NOMO-1 treated with dmso at 0.1 percent for 144 hours (cell line): ENCODE measurements at regions not wholly inside any gene's neighbourhood (a gene's known extent, or its start where the extent isn't known, plus 50 kb on each side); places are given as distances from the start of the nearest gene placed in this dataset.
"Not testable (repeated sequence)": the region's sequence is repeated elsewhere in the genome, so short reads cannot be mapped to it uniquely, and the experiment has no call there.

Experiments
- DNase-seq: peaks from one replicate; lab custom pipeline; 2025; ENCODE audit not compliant: unreplicated experiment; lab: John Stamatoyannopoulos, UW

DNA sequence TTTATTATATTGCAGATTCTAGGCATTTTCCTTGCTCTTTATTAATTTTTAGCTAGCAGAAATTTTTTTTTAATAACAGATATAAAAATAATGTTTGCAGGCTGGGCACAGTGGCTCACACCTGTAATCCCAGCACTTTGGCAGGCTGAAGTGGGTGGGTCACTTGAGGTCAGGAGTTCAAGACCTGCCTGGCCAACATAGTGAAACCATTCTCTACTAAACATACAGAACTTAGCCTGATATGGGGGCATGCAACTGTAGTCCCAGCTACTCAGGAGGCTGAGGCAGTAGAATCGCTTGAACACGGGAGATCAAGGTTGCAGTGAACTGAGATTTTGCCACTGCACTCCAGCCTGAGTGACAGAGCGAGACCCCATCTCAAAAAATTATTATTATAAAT lies 304.6 kb upstream of the KCND2 start:
- DNase-seq, result not testable (repeated sequence)

DNA sequence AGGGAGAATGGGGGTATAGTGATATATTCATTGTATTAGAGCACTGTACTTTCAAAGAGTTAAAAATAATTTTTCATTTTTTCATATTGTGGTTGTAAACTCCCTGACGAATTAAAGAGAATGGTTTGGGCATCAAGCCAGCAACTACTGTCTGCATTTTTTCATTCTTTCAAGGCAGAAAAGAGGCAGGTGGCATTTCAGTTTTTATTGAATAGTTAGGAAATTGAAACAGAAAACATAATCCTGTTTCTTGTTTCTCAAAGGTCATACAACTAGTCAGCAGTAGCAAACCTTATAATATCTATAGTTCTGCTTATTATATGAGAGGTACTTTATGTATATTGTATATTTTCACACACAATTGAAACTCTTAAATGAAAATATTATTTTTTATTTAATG lies 303.9 kb upstream of the KCND2 start:
- no peak for DNase-seq

DNA sequence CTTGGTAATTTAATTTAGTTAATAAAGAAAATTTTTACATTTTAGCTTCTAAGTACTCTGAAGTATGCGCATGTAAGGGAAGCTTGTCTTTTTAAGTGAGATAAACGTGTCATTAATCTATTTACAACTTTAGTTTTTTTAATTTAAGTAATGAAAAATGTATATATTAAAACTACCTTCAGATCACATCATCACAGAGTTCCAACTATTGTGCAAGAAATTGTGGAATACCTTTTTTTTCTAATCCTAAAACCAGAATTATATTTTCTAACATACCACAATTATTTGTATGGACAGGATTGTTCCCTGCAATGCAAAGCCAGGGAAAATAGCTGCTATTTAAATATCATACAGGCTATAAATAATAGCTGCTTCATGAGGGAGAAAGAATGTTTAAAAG lies 303.2 kb upstream of the KCND2 start:
- DNase-seq, result no peak

DNA sequence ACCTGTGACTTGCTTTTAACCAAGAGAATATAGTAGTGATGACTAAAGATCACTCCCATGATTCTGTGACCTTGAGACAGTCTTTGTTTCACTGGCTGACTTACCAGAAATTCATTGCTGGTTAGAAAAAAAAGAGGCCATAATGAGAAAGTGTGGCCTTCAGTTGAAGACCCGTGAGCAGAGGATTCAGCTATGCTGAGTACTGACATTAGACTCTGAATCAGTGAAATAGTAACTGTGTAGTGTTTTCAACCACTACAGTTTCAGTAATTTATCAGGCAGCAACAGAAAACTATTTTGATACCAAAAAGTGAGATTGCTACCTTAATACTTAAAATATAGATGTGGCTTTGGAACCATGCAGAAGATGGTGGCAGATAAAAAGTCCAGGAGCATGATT lies 298.0 kb upstream of the KCND2 start:
- no peak for DNase-seq

DNA sequence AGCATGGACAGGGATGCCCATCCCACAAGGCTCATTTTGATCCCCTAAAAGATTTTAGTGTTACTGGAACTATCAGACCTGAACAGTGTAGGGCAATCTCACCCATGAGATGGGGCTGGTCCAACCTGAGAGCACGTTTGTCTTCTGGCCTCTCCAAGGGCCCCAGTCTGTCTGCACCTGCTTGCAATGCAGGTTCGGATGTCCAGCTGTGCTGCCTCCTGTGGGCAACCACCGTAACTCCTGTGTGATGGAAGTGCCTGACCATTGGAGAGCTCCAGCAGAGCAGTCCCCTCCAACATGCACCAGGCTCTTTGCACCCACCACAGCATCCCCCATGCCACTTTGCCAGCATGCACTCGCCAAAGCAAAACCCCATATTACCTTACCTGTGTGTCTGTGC lies 290.1 kb upstream of the KCND2 start:
- no peak for DNase-seq

DNA sequence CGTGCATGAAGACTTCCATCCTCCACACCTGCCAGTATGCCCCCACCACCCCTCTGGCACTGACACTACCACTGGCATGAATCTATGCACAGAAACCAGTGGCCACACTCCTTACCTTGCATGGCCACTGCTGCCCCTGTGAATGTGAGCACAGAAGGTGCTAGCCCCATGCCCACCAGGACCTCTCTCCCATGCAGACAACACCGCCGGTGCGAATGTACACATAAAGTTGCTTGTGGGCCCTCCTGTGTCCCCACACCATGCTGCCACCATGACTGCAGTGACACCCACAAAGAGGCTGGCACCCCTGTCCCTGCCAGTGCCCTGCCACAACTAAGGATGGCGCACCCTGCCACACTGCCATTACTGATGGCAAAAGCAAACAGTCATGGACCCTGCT lies 289.5 kb upstream of the KCND2 start:
- no peak for DNase-seq

DNA sequence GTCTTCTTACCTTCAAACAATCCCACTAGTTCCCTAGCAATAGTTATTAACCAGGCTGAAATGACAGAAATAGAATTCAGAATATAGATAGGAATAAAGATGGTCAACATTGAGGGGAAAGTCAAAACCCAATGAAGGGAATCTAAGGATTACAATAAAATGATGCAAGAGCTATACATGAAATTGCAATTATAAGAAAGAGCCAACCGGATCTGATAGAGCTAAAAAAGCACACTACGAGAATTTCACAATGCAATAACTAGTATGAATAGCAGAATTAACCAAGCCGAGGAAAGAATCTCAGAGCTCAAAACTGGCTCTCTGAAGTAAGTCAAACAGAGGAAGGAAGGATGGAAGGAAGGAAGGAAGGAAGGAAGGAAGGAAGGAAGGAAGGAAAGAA lies 288.7 kb upstream of the KCND2 start:
- no peak for DNase-seq

DNA sequence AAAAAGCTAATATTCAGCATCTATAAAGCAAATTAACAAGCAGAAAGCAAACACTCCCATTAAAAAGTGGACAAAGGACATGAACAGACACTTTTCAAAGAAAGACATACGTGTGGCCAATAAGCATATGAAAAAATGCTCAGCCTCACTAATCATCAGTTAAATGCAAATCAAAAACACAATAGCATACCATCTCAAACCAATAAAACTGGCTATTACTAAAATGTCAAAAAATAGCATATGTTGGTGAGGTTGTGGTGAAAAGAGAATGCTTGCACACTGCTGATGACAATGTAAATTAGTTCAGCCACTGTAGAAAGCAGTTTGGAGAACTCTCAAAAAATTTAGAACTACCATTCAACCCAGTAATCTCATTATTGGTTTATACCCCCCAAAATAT lies 284.6 kb upstream of the KCND2 start:
- no peak for DNase-seq

DNA sequence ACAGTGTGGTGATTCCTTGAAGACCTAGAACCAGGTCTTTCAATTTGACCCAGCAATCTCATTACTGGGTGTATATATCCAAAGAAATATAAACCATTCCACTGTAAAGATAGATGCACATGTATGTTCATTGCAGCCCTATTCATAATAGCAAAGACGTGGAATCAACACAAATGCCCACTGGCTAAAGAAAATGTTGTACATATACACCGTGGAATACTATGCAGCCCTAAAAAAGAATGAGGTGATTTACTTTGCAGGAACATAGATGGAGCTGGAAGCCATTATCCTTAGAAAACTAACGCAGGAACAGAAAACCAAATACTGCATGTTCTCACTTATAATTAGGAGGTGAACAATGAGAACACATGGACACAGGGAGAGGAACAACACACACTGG lies 278.0 kb upstream of the KCND2 start:
- DNase-seq, result no peak

DNA sequence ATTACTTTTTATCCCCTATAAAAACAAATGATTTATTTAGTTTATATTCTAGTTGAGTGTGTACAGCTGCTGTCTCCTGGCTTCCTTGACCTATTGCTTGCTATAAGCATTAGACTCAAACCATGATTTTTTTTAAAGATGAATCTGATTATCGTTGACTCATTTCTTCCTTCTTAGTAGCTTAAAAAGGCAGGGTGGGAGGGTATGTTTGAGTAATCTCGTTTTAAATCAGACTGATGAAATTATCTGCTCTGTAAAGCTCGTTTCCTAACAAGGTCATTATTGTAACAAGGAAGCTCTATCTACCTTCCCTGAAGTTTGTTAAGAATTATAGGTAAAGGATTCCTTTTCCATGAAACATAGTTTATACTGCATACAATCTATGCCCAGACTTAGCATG lies 276.3 kb upstream of the KCND2 start:
- DNase-seq, result no peak

DNA sequence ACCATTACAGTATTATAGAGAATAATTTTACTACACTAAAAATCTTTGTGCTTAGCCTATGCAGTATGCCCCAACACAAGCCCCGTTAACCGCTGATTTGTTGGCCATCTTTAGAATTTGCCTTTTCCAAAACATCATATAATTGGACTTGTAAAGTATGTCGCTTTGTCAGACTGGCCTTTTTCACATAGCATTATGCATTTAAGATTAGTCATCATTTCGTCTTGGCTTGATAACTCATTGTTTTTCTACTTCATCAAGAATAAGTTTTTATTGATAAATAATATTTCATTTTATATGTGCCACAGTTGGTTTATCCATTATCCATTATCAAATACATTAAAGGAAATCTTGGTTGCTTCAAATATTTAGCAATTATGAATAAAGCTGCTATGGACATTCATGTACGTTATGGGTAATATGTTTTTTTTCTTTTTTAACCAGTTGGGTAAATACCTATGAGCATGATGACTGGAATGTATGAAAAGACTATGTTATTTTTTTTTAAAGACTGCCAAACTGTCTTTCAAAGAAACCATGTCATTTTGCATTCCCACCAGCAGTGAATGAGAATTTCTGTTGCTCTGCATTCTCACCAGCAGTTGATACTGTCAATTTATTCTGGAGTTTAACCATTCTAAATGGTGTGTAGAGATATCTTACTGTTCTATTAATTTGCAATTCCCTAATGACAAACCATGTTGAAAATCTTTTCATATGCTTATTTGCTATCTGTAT lies 273.1 kb upstream of the KCND2 start:
- DNase-seq, result no peak

DNA sequence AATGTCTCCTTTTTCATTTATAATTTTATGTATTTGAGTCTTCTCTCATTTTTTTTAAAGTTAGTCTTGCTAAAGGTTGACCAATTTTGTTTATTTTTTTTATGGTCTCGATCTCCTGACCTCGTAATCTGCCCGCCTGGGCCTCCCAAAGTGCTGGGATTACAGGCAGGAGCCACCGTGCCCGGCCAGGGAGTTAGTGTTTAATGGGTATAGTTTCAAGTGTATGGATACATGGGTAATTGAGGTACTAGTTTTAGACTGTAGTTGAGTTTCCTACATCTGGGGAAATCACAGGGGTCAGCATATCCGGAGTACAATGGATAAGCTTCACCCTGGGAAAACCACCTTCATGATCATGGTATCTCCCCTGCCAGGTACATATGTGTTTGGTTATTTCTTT lies 267.3 kb upstream of the KCND2 start:
- no peak for DNase-seq

DNA sequence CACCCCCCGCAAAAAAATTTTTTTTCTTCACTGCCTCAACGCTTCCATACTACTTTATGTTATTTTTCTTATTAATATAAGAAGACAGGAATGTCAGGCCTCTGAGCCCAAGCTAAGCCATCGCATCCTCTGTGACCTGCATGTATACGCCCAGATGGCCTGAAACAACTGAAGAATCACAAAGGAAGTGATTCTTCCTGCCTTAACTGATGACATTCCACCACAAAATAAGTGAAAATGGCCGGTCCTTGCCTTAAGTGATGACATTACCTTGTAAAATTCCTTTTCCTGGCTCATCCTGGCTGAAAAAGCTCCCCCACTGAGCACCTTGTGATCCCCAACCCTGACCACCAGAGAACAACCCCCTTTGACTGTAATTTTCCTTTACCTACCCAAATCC lies 258.7 kb upstream of the KCND2 start:
- DNase-seq, result not testable (repeated sequence)

DNA sequence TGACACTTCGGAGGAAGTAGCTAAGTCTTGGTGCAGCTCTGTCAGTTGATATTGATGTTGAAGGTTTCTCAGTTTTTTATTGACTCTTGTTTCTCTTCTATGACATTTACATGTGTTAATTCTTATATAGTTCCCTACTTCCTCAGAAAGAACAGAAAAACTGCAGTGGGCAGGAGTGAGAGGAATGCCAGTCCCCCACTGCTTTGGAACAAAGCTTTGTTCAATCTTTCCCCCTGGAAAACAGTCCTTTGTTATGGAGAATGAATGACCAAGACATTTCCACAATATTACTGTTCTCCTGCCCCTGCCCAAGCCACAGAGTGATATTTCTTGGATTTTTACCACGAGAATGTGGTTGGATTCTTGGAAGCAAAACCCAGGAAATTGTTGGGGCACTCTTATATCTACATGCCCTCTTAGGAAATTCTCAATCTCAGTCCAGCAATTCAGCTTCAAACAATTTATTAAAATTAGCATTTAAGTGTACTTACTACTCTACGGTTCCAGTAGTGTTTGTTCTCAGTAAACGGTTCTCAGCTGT lies 258.0 kb upstream of the KCND2 start:
- DNase-seq, result no peak

DNA sequence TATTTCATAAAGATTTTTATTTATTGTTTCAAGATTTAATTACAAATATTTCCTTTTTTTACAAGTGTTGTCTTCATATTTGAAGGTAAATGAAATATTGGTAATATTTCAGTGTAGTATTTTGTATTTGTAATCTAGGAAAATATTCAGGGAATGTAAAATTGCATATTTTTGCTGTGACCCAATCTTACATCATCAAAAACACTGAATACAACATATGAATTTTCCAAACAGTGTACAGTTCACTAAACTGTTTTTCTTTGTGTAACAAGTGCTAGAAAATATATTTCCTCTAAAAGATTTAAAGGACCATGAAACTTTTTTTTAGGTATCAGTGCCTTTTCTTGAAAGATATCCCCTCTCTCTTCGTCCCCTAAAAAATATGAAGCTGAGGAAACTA lies 251.9 kb upstream of the KCND2 start:
- no peak for DNase-seq

DNA sequence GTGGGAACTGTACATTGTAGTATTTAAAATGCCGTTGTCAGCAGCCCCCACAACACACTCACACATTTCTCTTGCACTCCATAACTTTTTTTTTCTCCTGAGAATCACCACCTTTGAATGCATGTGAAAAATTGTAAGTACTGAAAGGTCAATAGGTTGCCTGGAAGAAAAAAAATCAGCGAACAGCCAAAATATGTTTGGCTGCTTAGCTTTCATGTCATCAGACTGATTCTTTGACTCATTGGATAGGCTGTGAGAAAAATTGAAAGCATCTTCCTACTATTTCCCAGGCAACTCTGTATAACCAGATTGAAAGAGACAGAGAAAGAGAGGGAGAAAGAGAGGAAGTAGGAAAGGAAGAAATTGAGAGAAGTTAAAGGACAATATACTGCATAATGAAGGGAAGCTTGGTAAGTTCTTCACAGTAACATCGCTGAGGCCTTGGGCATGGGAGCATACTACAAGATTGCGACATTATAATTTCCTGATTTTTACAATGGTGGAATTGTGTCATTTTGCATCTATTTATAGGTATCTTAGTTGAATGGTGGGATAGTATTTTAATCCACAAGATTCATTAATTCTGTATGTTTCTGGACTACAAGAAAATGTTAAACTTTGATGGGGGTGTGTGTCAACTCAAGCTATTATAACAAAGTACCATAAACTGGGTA lies 249.3 kb upstream of the KCND2 start:
- DNase-seq, result no peak

DNA sequence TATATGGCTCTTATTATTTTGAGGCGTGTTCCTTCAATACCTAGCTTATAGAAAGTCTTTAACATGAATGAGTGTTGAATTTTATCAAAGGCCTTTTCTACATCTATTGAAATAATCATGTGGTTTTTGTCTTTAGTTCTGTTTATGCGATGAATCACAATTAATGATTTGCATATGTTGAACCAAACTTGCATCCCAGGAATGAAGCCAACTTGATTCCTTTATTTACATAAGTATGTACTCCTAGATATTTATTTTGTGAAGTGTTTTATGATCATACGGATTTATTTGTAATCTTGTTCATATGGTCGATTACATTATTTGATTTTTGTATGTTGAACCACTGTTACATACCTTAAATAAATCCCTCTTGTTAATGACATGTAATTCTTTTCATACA lies 244.3 kb upstream of the KCND2 start:
- no peak for DNase-seq

DNA sequence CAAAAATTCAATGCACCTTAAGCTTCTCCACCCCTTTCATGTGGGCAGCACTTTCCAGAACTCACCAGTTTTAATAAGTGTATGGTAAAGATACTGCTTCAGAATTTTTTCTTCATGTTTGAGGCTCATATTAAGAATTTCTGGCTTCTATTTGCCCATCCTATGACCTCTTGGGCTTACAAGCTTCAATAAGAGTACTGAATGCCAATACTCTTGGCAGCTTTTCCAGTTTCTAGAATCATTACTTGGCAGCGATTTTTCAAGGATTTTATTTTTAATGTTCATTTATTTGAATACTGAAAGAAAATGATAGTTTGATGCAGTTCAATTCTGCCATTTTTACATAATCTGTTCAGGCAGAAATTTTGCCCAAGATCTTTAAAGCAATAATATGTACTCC lies 242.1 kb upstream of the KCND2 start:
- DNase-seq, result no peak

DNA sequence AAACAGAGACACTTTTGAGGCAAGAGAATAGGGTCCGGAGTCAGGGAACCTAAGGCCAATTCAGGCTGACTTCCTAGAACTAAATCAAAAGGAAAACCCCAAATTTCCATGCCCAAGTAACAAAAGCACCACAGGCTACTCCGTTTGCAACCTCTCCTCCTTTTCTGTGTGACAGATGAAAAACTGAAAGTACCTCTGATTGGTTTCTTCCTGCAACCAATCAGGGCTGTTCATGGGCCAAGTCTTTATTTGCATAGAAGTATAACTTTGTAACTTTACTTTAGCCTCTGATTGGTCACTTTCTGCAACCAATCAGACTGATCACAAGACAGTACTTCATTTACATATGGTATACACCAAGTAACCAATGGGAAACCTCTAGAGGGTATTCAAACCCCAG lies 239.9 kb upstream of the KCND2 start:
- DNase-seq, result no peak

DNA sequence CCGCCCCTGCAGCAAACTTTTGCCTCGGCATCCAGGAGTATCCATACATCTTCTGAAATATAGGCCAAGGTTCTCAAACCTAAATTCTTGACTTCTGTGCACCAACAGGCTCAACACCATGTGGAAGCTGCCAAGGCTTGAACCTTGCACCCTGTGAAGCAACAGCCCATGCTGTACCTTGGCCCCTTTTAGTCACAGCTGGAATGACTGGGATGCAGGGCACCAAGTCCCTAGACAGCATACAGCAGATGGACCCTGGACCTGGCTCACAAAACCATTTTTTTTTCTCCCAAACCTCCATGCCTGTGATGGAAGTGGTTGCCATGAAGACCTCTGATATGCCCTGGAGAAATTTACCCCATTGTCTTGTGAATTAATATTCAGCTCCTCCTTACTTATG lies 233.8 kb upstream of the KCND2 start:
- no peak for DNase-seq

DNA sequence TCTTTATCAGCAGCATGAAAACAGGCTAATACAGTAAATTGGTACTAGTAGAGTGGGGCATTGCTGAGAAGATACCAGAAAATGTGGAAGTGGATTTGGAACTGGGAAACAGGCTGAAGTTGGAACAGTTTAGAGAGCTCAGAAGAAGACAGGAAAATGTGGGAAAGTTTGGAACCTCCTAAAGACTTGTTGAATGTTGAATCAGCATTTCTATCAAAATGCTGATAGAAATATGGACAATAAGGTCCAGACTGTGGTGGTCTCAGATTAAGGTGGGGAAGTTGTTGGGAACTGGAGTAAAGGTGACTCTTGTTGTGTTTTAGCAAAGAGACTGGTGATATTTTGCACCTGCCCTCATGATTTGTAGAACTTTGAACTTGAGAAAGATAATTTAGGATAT lies 231.2 kb upstream of the KCND2 start:
- DNase-seq, result no peak

DNA sequence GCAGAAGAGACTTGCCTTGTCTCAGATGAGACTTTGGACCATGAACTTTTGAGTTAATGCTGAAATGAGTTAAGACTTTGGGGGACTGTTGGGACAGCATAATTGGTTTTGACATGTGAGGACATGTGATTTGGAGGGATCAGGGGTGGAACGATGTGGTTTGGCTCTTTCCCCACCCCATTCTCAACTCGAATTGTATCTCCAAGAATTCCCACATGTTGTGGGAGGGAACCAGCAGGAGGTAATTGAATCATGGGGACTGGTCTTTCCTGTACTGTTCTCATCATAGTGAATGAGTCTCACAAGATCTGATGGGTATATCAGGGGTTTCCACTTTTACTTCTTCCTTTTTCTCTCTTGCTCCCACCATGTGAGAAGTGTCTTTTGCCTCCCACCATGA lies 229.7 kb upstream of the KCND2 start:
- no peak for DNase-seq

DNA sequence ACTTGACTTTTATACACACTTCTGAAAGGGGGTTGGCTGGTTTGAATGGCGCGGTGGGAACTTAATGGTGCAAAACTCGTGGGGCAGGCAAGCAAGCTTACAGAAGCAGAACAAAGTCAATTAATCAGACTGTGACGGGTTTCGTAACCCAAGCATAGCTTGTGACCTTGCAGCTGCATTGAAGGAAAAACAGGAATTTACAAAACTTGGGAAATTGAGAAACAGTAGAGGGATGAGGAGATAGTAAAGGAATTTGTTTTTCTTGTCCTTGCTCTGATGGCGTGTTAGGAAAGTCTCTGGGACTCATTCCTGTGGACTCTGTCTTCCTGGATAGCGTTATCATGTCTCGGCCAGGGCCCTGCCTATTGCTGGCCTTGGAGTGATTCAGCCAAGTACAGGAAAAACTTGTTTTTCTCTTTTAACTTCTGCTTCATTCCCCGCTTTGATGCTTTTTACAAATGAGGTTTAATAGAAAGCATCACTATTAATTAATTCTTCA lies 220.0 kb upstream of the KCND2 start:
- DNase-seq, result peak; percentile 26
